ELR (cell line): ENCODE measurements at regions not wholly inside any gene's neighbourhood (a gene's known extent, or its start where the extent isn't known, plus 50 kb on each side); places are given as distances from the start of the nearest gene placed in this dataset.

Experiments
- DNase-seq: peaks from one replicate; pipeline ENCODE4 v3.0.0-alpha.2; 2015; ENCODE audit warnings: low read depth

DNA sequence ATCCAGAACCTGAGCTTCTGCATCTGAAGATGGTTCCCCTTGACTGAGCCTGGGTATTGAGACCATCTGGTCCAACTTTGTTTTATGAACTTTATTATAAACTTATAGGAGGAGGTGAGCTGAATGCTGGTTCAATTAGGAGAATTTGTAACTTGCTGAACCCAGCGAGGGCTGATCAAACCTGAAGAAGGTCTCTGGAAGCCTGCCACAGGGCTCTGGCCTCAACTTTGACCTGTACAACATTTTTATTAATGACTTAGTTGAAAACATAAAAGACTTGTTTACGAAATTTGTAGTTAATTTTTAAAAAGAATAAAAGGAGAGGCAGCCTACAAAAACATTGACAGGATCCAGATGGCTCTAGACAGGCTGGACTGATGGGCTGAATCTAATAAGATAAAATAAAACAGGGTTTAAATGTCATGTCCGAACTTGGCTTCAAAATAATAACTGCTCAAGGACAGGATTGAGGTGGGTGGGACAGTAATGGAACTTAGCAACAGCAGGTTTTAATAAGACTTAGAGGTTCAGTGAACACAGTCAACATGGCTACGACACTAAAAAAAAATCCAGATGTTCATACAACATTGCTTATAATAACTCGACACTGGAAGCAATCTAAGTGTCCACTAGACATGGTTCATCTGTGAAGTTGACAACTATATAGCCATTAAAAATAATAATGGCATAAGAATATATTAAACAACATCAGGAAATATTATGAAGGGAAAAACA lies 53.4 kb upstream of the GJB5 start:
- DNase-seq: no peak
